22Rv1 (cell line): ENCODE measurements at regions not wholly inside any gene's neighbourhood (a gene's known extent, or its start where the extent isn't known, plus 50 kb on each side); places are given as distances from the start of the nearest gene placed in this dataset.

Experiments
- CTCF ChIP-seq: fragments of 450-650 bp; IDR thresholded peaks from 2 replicates; pipeline ENCODE4 v1.5.1; 2017; ENCODE audit warnings: mild to moderate bottlenecking
- ZFX ChIP-seq: fragments of 450-650 bp; IDR thresholded peaks from 2 replicates; pipeline ENCODE4 v1.6.1; 2017; ENCODE audit warnings: antibody characterized with exemption, borderline replicate concordance

GRCh38 chr9:14405176-14405706 lies 91.3 kb upstream of the NFIB start:
- TF ChIP-seq CTCF, result no peak
- no peak for TF ChIP-seq ZFX
